ENCODE measurements at regions not wholly inside any gene's neighbourhood (a gene's known extent, or its start where the extent isn't known, plus 50 kb on each side); places are given as distances from the start of the nearest gene placed in this dataset.

DNA sequence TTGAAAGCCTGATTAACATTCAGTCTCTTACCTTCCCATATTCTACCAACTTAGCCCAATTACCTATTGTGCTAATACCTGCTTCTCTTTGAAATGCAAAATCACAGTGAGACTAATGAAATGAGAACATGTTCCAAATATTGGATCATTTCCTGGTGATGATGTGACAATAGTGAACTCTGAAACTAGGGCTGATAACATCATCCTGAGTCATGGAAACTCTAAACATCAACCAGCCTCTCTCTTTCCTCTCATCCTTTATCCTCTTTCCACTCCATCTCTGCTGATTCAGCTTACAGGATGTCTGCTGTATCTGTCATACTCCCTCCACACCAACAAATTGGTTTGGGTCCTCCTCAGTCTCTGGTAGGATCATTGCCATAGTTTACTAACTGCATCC lies 98.8 kb upstream of the NCKAP5 start:
- peak; percentile 77 for DNase-seq (ENCODE audit: low read depth)

DNA sequence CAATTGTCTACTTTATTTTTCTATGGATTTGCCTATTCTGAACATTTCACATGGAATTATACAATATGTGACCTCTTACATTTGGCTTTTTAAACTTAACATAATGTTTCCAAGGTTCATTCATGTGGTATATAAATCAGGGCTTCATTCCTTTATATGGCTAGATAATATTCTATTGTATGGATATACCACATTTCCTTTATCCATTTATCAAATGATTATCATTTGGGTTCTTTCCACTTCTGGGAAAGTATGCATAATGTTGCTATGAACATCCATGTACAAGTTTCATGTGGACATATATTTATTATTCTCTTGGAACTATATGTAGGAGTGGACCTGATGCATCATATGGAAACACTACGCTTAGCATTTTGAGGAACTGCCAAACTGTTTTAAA lies 99.7 kb upstream of the NCKAP5 start:
- no peak for DNase-seq (ENCODE audit: low read depth)

DNA sequence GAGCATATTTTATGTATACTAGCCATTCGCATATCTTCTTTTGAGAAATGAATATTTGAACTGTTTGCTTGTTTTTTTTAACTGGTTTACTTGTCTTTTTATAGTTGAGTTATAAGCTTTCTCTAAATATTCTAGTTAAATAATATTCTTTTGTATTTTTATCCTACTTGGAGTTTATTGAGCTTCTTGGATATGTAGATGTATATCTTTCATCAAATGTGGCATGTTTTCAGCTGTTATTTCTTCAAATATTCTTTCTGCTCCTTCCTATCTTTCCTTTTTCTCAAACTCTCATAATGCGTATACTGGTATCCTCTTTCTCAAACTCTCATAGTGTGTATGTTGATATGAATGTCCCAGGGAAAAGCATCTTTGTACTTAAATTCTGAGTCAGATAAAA lies 100.3 kb upstream of the NCKAP5 start:
- DNase-seq (ENCODE audit: low read depth), result no peak

DNA sequence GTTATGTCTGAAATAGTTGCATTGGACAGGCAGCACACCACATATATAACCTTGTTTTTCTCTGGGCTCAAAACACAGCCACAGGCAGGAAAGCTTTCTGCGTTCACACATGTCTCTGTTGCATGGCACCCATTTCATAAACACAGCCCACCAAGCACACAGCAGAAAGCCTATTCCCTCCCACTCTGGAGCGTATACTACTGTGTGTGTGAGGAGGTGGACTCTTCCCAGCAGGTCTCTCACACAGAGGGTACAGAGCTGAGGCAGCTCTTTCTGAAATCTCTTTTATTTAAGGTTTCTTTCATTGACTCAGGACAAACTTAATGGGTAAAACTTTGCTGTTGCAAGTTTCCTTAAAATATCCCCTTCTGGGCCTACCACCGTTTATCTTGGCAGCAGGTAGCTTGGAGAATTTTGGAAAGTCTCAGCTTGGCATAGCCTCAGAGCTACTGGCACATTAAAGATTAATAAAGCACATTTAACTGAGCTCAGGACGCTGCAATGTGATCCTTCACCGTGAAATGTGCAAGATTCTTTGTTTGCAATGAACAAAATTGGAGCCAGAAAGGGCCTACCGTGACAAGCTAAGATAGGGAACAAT lies 105.1 kb upstream of the NCKAP5 start:
- DNase-seq (ENCODE audit: low read depth), result no peak

DNA sequence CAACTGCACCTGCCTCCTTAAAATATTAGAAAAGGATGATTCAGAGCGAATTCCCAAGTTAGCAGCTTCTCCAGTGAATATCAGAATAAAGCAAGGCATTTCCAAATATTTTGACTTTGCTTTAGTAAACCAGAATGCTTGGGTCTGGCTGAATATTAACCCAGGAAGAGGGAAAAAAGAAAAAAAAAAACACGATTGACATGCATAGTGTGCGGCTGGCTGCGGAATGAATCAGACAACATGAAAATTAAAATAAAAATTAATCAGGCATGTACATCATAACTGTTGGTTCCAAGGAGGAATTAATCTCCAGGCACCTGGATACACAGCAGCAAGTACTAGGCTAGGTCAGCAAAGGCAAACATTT lies 105.8 kb upstream of the NCKAP5 start:
- no peak for DNase-seq (ENCODE audit: low read depth)

DNA sequence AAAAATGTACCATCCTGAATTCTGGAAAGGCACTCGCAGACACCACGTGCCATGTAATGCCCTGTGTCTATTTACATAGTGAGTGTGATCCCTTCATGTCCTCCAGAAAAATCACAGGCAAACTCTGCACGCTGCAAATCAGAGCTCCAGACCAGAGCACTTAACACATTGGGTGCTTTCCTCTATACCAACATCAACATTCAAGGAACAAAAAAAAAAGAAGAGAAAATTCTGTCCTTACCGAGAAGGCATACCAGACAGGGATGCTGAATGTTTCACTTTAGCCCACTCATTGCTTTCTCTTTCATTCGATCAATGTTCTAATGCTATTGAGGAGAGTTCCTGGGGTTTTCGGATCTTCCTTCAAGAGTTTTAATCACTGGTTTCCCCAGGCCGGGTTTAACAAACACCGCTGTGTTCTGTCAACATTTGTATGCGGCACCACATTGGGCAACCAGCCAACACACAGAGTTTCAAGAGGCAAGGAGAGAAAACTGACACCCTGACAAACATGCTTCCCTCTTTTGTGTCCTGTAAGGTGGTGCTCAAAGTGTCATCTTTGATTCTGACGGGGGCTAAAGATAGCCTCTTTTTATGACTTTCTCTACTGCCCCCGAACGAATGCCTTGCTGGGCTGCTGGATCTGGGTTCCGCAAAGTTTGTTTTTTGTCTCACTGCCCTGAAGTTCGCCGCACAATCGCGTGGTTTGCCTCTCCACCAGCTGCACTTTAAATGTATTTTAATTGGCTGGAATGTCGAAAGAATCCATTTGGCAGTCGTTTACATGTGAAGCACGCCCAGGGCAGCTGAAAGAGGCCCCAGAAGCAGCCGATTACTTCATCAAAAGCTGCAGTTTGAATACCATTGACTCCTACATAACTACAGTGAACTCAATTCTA lies 106.4 kb upstream of the NCKAP5 start:
- DNase-seq (ENCODE audit: low read depth), result peak; percentile 63

DNA sequence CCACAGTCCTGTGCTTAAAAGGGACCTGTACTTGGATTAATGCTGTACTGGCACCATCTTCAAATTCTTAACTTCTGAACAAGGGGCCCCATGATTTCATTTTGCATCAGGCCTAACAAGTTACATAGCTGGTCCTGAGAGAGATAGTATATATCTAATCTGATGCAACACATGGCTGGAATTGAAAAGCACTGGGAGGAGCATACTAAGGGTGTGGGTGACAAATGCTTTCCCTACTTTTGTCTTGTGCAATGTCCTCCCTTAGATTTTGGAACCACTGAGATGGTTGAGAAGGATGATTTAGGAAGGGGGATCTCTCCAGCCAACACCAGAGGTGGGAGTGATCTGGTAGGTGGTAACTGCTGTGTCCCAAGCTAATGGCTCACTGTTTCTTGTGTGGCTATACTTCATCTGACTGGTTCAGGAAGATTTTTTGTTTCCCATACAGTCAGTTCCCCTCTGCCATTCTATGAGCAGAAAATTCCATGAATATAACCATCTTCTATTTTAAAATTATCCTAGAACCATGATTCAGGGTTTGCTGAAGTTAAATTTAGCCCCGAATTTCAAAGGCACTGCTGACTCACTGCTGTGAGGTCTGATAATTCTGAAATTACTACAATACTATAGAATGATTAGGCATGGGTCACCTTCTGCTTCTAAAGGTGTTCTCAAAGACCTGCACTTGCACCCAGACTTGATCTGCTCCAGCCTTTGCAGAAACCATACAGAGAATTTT lies 108.3 kb upstream of the NCKAP5 start:
- no peak for DNase-seq (ENCODE audit: low read depth)

DNA sequence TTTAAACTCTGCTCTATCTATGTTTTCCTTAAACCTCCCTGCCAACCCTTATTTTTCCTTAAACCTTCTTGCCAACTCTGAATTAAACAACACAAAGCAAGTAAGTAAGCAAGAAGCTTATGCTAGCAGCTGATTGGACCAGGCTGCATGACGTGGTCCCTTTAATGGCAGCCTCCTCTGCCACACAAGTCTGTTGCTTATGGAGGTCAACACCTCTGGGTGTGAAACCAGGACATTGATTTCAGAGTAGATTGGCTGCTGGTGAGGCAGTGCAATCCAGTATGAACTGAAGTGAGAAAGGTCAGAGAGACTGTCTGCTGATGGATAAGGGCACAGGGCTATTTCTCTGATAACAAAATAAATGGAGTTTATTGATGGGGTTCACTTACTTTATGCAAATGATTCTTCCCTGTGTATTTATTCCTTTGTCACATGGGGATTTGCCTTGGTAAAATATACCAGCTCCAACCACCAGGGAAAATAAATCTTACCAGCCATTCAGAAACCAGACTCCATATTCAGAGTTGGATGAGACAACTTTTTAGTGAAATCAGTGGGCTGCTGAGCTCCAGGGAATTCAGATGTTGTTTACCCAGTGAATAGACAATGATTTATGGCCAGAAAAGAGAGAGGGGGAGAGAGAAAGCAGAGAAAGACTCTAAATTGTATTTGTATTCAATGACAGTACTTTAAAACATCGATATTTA lies 112.2 kb upstream of the NCKAP5 start:
- no peak for DNase-seq (ENCODE audit: low read depth)

DNA sequence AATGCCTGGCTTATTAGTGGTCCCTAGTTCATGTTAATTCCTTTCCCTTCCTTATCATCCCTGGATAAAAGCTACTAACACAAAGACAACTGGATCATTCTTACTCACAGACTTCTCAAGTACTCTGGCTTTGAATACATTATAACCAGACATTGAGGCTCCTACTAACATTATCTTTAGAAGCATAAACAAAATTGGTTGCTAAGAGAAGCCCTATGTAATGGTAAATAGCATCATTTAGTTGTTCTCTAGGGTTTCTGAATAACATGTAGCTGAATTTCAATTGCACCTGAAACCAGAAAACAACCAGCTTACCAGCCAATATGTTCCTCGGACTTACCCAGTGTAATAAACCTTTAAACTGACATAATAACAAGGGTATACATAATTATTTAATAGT lies 114.1 kb upstream of the NCKAP5 start:
- no peak for DNase-seq (ENCODE audit: low read depth)

DNA sequence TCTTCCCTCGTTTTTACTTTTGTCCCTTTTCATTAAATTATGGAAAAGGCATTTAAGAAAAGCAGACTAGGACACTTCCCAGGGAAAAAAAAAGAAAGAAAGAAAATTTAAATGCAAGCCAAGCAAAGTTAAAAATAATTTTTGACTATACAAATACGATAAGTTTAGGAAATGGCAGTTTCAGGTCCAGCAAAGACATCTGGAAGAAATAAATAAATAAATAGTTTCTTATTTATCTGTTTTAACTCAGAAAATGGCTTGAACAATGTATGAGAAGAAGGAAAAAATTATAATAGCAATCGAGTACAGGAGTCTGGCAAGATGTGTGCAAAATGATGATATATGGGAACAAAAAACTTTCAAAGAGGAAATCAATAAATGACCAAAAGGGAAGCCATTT lies 114.6 kb upstream of the NCKAP5 start:
- DNase-seq (ENCODE audit: low read depth), result no peak

DNA sequence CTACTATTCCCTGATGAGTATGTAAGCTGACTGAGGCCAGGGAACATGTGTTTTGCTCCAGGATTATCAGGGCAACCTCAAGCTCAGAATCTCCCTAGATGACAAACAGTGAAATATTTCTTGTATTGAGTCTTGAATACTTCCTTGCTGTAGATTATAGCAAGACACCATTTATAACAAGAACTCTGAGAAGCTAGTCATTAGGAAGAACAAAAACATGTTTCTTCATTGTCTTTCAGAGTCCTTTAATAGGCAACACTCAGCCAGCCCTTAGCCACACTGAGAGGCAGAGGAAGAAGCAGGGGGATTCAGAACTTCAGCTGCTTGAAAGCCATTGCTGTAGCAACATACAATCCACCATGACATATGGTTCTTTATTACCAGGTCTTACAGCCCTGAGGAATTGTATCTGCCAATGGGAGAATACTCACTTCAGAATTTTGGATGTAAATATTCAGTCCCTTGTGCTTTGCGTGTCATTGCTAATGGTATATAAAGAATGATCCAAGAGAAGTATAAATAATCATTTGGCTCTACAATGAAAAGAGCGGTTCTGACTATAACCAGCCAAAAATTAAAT lies 117.5 kb upstream of the NCKAP5 start:
- DNase-seq (ENCODE audit: low read depth), result no peak

DNA sequence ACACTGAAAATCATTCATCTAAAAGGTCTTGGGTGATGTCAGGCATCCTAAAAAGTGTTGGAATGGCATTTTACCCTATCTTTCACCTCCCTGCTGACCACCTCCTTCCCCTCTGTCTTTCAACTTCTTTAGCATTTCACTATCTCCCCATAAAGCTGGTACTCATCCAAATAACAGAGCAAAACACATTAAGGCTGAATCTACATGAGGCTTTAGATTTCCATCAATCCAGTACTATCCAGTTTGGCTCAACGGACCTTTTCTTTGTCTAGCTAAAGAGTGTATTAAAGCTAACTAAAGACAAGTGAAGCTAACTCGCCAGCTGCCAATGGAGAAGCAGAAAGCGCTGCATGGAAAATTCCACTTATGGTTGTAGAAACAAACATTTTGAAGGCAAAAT lies 122.5 kb upstream of the NCKAP5 start:
- DNase-seq (ENCODE audit: low read depth), result no peak

DNA sequence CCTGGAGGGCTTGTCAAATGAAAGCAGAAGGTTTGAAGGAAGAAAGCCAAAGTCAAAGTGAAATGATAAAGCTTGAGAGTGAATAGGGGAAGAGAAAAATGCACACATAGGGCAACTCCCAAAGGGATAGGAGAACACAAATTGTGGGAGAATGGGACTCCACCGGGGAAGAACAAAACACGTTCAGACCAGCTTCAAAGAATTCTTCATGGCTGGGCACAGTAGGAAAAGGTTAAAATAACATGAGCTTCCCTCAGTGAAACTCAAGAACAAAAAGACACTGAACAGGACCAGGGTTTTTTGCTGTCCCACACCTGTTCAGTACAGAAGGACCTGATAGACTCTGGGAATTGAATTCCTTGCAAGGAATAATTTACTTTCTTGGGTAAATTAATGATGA lies 123.1 kb upstream of the NCKAP5 start:
- DNase-seq (ENCODE audit: low read depth), result no peak

DNA sequence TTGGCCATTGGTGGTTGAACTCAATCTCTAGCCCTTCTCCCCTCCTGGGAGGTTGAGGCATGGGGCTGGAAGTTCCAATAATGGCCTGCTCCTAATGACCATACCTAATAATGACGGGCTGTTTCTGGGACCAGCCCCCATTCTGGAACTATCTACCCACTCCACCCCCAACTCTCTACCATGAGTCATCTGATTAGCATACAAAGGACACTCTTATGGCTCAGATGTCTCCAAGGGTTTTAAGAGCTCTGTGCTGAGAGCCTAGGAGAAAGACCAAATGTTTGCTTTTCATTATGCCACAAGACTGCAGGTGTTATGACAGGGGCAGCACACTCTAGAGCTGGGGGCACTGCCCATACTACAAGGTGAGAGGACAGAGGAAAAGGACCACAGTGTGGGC lies 137.0 kb upstream of the NCKAP5 start:
- no peak for DNase-seq (ENCODE audit: low read depth)

DNA sequence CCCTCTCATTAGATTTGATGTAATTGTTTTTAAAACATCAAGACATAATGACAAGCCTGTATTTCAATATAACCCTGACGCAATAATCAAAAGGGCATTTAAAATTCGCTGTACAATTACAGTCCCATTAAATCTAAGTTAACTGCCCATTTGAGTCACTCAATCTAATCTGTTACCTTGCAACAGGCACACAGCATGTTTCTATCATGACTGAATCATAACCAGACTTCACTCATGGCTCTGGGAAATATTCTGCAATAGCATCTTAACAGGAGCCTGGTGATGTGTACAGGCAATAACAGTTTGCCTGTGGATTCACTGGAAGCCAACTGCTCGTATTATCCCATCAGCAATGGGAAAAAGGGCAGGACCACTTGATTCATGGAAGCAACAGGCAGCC lies 142.3 kb upstream of the NCKAP5 start:
- no peak for DNase-seq (ENCODE audit: low read depth)

DNA sequence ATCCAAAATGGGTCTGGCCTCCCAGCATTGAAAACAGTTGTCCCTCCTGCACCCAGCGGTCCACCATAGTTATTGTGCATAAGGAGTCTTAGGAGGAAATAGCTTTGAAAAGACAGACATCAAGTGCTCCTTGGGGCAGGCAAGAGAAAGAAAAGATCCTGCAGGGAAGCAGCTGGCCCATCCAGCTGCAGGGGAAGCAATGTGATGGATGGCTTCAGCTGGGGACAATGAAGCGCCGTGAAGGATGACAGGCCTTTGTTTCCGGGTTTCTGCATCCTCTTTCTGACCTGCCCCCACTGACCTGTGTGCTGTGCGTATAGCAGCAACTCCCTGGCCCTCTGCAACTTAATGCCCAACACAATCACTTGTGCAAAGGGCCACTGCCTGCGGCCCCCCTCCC lies 142.9 kb upstream of the NCKAP5 start:
- DNase-seq (ENCODE audit: low read depth), result no peak

DNA sequence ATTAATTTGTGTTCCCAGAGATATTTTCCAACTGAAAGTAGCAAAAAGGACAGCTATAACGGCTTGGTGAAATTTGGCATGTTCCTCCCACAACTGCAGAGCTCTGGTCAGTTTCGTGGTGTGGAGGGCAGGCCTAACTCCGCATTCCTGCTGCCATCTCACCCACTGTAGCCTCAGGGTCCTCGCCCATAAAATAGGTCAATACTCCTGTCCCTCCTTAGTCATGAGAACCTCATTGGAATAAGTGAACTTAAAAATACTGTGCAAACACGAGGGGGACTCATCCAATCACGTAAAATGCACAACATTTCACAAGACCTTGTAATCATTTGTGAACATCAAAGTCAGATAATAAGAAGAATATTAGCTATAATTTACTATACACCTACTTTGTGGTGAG lies 143.5 kb upstream of the NCKAP5 start:
- no peak for DNase-seq (ENCODE audit: low read depth)

DNA sequence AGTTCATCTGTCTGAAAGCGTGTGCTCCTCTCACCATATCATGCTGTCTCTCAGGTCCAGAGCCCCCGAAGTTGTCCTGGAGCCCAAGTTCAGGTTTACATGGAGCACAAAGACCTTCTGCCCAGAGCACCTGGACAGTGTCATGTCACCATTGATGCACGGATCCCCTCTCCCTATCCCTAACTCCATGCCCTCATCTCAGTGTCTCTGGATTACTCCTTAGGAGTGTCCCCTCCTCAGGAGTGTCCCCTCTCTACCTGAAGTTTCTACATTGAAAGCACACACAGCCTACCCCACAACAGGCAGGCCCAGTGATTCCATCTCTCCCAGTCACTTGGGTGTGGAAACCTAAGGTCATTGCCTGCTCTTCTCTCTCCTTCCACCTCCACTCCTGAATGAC lies 144.1 kb upstream of the NCKAP5 start:
- no peak for DNase-seq (ENCODE audit: low read depth)

DNA sequence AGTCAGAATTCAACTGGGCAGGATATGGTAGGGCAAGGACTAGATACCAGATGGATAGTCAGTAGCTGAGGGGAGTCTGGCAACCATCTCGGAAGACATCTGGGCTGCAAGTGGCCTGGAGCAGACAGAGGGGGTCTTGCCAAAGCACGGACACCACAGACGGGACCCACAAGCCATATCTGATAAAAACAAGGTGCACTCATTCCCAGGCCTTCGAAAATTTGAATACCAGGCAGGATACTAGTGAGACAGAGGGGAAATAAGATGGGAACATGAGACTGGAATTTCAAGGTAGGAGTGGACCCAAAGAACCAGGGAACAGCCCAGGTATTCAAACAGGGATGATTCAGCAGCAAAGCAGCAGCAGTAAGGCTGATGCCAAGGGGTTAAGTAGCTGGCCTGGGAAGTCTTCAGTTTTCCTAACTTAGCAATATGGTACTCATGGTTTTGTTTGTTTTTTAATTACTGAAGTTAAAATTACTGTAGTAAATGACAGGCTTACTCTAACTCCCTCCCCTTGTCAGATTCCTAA lies 144.9 kb upstream of the NCKAP5 start:
- no peak for DNase-seq (ENCODE audit: low read depth)

DNA sequence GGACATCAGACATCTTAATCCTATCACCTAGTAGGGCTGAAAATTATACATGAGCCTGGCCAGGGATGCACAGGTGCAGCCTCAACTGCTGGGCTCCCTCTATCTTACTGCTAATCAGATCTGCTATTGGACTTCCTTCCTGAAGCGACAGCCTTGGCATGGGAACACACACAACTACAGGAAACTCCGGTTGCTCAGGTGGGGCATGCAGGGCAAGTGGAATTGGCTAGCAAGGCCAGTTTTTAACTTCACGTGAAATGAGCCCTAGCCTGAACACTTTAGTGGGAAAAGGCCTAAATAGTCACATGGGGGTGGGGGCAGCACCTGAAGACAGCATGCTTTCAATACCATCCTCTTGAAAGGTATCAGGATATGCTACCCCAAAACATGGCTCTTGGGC lies 147.9 kb upstream of the NCKAP5 start:
- DNase-seq (ENCODE audit: low read depth), result no peak

DNA sequence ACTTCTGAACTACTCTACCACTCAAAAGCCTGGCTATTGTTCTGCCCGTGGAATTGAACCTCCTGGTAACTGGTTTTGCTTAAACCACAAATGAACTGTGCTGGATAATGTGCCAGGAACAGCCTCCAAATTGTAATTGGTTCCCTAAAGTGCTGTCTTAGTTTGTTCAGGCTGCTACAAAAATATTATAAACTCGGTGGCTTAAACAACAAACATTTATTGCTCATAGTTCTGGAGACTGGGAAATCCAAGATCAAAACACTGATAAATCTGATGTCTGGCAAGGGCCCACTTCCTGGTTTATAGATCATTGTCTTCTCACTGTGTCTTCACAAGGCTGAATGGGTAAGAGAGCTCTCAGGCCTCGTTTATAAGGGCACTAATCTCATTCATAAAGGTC lies 149.2 kb upstream of the NCKAP5 start:
- peak; percentile 11 for DNase-seq (ENCODE audit: low read depth)

DNA sequence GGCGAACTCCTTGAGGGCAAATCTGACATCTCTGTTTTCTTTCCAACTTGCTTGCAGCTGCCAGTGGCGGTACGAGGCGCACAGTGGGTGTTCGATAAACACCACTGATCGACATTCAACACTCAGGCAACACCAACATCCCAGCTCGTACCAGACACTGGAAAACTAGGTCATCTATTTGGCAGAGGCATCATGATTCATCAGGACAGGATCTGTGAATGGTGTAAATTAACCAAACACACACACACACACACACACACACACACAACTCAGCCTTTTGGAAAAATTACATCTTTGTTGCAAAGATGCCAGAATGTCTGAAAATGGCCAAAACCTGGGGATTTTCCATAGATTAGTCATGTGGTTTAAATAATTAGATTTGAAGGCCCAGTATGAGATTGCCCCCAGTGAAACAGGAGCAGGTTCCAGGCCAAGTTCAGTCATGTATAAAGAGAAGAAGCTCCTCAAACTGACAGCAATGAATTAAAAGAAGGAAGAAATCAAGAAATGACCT lies 150.5 kb upstream of the NCKAP5 start:
- DNase-seq (ENCODE audit: low read depth), result peak; percentile 85

All from Daoy (cell line).